Stimulated activated CD4-positive, alpha-beta T cell treated with anti-CD3 and anti-CD28 coated beads, Interleukin-1b, Interleukin-23, amount 100 ng/mL, for 48 hours (primary cell): ENCODE measurements at regions not wholly inside any gene's neighbourhood (a gene's known extent, or its start where the extent isn't known, plus 50 kb on each side); places are given as distances from the start of the nearest gene placed in this dataset.

ENCODE experiments used
- DNase-seq: peaks from one replicate; pipeline ENCODE4 v3.0.0-alpha.2; 2020

- DNase-seq: no peak
Measured at GRCh38 chr13:34343413-34343940, 525.5 kb downstream of the RFC3 start.

- DNase-seq: no peak
Measured at GRCh38 chr13:34344816-34345215, 526.9 kb downstream of the RFC3 start.

GRCh38 chr13:34345258-34345965 lies 527.5 kb downstream of the RFC3 start:
- DNase-seq: no peak

- DNase-seq: no peak
Measured at GRCh38 chr13:34346626-34347025, 528.7 kb downstream of the RFC3 start.

- DNase-seq: no peak
Measured at GRCh38 chr13:34347784-34348573, 530.0 kb downstream of the RFC3 start.

- no peak for DNase-seq
Measured at GRCh38 chr13:34349091-34349722, 531.3 kb downstream of the RFC3 start.

GRCh38 chr13:34350671-34351070 lies 532.7 kb downstream of the RFC3 start:
- no peak for DNase-seq

GRCh38 chr13:34351134-34351533 lies 533.2 kb downstream of the RFC3 start:
- no peak for DNase-seq

GRCh38 chr13:34352958-34353357 lies 535.0 kb downstream of the RFC3 start:
- no peak for DNase-seq

GRCh38 chr13:34356686-34357434 lies 538.9 kb downstream of the RFC3 start:
- DNase-seq: no peak

- DNase-seq: no peak
Measured at GRCh38 chr13:34357435-34358232, 539.7 kb downstream of the RFC3 start.

GRCh38 chr13:34358811-34359513 lies 541.0 kb downstream of the RFC3 start:
- DNase-seq: no peak

DNA sequence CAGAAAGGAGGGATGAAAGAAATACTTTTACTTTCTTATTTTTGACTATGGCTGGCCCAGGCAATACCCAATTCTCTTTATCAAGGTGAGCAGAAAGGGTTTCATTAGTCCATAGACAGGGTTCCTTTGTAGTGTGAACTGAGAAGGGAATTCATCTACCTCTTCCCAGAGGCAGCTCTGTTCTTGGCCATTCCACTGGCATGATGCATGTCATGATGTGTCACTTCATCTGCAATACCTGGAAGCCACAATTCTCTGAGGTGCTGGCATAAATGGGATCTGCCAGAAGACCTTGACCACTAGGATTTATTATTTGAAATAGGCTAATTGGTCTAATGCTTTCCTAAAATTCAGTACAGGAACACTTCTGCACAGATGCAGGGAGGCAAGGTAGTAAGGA lies 542.8 kb downstream of the RFC3 start:
- no peak for DNase-seq

GRCh38 chr13:34361560-34361959 lies 543.6 kb downstream of the RFC3 start:
- no peak for DNase-seq

DNA sequence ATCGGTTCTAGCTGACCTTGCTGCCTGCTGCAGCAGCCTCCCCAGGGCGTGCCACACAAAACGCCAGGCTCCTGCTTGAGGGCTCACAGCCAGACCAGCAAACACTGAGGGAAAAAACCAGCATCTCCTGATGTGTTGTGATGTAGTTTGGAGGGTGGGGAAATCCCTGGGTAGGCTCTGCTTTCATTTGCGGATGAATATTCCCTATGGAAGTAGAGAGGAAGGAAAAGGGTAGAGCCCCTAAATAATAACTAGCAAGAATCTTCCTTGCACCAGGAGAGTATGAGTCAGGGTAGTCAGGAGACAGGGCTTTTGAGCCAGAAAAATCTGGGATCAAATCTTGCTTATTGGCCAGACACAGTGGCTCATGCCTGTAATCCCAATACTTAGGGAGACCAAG lies 545.3 kb downstream of the RFC3 start:
- DNase-seq: no peak

DNA sequence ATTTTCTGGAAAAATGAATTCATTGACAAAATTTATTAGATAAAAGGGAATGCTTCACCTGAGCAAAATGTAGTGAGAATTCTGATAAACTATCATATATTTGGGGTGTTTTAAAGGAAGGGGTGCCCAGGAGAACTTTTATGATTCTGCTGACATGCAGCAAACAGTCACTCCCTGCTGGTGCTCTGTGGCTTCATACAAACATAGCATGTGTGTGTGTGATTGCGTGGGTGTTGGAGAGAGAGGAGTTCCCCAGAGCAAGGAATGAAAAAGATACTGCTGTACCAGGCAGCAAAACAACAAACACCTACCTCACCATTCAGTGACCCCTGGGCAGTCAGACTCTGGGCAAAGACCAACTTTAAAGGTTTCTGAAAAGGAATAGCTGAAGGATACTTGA lies 546.7 kb downstream of the RFC3 start:
- no peak for DNase-seq

DNA sequence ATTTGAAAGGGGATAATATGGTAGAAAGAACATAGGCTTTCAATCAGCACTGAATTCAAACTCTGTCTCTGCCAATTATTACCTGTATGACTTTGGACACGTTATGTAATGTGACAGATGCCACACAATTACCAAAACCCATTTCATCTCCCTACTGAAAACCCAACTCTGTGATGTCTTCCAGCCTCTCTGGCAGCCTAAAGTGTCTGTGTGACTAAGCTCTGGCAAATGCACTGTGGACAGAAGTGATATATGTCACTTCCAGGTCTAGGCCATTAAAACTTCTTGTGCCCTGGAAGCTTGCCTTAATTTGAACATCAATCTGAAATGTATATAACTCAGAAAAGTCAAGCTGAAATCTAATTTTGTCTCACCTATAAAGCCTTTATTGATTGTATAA lies 552.0 kb downstream of the RFC3 start:
- DNase-seq: no peak

- DNase-seq: no peak
Measured at GRCh38 chr13:34371108-34371507, 553.2 kb downstream of the RFC3 start.

DNA sequence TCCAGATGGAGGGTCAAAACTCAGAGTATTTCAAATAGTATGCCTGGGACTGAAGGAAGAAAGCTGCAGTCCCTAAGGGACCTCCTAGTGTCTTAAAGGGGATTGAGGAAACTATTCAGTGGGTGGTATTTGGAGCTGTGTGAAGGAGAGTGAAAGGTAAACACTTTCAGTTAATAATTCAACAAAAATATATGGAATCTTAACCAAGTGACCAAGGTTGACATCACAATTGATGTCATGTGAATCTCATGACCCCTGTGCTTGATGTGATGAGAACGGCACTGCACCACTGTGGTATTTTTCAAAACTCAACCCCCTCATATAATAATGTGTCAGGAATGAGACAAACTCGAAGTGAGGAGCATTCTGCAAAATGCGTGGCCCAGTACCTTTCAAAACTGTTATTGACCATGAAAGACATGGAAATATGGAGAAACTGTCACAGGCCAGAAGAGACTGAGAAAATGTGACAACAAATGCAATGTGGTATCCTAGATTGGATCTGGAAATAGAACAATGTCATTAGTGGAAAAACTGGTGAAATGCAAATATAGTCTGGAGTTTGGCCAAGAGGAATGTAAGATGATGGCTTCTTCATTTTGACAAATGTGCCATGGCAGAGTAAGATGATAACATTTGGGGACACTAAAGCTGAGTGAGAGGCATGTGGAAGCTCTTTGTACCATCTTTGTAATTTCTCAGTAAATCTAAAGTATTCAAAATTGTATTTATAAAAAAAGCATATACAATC lies 553.9 kb downstream of the RFC3 start:
- DNase-seq: no peak

DNA sequence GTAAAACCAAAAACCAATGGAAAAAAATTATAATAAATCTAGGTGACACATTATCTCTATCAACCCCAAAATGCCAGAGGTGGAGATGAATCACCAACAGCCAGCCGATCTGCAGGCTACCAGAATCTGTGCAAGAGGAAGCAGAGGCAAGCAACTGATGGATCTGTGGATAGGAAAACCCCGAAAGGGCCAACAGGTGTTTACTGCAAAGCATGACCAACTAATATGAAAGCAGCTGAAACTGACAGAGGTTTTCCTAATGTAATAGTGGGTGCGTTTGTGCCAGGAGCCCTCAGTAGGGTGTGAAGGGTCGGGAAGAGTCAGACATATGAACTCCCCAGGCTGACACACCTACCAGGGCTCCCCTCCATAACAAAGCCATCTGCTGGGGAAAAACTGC lies 554.6 kb downstream of the RFC3 start:
- no peak for DNase-seq

GRCh38 chr13:34376483-34376882 lies 558.5 kb downstream of the RFC3 start:
- no peak for DNase-seq
